HG03097 (cell line): ENCODE measurements at regions not wholly inside any gene's neighbourhood (a gene's known extent, or its start where the extent isn't known, plus 50 kb on each side); places are given as distances from the start of the nearest gene placed in this dataset.

Experiments
- ATAC-seq: cut with Tn5 transposase; IDR thresholded peaks from one replicate; pipeline ENCODE4 v1.9.1; 2021; ENCODE audit not compliant: unreplicated experiment, low FRiP score

DNA sequence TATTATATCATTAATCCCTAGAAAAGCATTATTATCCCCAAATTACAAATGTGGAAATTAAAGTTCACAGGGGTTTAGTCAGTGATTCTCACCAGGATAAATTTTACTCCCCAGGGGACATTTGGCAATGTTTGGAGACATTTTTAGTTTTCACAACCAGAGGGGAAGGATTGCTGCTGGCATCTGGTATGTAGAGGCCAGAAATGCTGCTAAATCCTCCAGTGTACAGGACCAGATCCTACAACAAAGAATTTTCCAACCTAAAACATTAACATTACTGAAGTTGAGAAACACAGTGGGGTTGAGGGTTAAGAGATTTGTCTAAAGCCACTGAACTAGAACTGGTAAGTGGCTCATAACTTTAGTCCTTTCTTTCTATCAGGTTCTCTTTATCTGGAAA, 162.0 kb upstream of the SYT6 start:
- ATAC-seq = no peak

DNA sequence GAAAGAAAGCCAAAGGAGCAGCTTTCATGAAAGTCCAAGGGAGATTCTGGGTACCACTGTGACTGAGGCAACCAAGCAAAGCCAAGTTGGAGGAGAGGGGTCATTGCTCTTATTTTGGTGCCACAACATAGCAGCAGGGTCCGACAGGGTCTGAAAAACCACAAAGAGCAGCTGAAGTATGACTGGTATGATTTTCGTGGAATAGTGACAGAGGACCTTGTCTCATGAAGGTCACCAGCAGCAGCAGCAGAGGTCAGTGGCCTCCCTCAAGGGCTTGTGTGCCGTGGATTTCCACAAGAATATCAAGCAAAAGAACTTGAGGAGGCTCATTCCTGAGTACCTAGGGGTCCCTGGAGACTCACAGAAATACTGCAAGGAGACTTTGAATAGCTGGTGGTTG, 160.9 kb upstream of the SYT6 start:
- no peak for ATAC-seq

DNA sequence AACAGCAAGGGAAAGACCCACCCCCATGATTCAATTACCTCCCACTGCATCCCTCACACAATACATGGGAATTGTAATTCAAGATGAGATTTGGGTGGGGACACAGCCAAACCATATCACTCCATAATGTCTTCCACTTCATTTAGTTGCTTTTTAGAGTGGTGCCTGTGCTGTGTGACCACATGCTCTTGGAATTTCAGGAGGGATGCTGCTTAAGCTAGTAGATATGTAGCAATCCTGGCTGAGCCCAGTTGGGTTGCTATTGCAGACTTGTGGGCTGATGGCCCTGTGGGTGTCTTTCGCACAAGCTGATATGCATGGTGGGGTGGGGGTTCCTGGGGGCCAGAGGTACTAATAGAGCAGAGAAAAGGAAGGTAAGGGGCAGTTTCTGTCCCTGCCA, 160.4 kb upstream of the SYT6 start:
- ATAC-seq = no peak

DNA sequence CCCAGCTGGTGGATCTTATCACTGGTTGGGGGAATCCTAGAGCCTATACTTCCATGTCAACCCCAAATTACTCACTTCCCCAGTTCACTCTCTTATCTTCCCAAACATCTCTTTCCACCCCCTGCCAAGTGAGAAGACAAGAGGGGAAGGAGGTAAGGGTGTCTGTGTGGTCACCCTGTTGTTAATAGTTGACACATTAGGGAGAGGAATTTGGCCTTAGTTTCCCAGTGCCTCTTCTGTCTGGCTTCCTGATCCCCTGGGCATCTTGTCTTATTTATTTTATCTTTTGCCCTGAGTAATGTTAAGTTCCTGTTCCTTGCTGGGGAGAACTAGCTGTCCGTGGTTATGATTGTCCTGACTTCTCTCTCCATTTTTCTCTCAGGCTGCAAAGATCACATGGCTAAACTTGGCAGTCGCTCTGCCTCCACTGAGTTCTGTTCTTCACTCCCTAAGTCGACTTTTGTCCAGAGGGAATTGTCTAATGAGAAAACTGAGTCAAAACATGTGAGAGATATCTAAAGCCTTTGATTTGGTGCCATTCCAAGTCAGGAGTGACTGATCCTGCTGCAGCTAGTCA, 157.1 kb upstream of the SYT6 start:
- no peak for ATAC-seq

DNA sequence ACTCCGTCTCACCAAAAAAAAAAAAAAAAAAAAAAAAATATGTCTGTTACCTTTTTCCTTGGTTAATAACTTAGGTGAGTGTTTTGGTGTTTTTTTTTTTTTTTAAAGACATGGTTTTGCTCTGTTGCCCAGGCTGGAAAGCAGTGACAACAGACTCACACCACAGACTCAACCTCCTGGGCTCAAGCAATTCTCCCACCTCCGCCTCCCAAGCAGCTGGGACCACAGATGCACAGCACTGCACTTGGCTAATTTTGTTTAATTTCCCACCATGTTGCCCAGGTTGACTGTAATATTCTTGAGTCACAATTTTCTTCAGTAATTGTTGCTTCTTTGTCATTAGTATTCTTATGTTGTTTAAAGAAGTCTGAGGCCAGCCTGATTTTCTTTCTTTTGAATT, 149.2 kb upstream of the SYT6 start:
- no peak for ATAC-seq

DNA sequence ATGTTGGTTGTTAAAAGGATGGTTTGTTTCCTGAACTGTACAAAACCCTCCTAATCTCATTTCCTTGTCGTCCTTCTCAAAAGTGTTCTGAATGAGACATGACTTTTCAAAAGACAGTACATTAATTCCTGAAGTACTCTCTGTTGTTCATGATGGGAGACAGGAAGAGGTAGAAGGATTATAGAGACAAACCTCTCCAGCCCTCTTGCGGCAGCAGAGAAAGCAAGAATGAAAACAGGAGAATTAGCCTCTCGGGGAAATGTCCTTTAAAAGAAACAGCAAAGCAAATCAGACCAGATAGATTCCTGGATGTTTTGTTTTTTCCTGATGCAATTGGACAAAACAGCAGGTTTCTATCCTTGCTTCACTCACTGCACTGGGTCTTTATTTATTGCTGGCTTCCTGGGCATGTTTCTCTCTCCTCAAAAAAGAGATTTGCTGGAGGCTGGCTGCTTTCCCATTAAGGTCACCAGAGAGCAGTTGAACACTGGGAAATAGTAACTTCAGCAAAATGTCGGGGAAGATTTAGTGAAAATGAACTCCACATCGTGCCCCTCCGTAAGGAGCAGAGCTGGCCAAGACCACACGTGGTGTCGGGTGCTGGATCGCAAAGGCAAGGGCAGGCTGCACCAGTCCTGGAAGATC, 145.8 kb upstream of the SYT6 start:
- ATAC-seq = no peak

DNA sequence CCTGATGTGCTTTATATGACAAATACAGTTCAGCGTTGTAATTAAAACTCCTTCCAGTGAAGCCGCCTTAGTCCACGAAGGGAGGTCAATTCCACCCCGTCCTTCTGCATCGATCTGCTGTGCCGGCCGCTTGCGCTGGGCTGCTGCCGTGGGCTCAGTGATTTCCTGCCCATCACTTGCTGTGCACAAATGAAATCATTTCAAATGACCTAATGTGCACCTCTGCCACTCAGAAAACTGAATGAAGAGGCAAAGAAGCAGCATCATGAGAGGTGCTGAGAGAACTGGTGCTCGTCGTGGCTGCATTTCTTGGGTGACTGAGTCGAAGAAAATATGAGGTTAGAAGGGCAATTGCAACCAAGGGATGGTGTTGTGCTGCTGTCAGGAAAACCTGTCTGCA, 144.3 kb upstream of the SYT6 start:
- ATAC-seq = no peak

DNA sequence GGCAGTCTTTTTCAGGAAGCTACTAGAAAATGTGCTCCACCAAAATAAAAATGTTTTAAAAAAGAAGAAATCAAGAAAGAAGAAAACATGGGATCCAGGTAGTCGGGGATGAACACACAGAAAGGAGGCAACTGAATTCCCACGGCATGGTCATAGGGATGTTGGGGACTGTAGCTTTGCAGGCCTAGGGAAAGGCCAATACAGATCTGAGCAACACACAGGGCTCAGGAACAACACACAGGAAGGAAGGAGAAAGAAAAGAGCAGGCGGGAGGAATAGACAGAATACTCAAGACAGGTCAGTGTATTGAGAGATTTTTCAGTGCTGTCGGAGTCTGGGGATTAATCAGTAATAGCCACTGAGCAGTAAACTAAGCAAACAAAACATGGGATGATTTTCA, 142.7 kb upstream of the SYT6 start:
- no peak for ATAC-seq

DNA sequence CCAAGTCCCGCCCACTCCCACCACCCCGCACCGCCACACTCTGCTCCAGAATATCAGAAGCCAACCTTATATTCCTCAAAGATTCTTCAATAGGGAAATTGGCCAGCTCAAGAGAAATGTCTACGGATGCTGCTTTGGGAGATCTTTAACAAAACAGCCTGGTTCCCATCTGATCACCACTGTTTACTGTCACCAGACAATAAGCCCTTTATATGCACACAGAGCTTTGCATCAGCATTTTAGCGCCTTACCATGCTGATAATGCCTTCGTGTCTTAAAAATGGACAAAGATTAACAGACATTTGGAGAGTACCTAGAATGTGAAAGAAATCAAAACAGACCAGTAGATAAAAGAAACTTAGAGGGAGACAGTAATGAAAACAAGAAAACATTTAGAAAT, 141.7 kb upstream of the SYT6 start:
- ATAC-seq = no peak

DNA sequence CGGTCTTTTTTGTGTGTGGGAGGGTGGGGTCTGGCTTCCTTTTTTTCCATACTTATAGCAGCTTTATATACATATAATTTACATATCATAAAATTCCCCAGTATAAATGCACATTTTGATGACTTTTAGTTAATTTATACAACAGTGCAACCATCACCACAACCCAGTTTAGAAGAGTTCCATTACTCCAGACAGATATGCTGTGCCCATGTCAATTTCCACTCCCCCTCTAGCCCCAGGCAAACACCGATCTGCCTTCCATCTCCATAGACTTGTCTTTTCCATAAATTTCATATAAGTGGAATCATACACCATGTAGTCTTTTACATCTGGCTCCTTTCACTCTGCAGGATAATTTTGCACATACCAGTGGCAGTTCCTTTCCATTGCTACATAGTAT, 139.2 kb upstream of the SYT6 start:
- ATAC-seq = no peak

DNA sequence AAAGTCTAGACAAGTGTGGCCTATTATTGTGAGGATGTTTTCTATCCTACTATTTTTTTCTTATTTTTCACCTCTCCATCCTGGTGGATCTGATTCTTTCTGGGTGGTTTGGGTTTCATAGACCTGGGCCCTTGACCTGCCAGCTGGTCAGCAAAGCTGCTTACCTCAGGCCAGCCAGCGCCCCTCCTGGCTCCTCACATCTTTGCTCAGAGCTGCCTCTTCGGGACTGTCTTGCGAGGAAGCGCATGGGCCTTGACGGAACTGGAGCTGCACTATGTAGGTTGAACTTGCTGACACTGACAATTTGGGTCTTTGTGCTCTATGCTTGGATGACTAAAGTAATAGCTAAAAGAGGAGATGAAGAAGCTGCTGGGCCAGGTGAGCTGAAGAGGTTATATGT, 138.5 kb upstream of the SYT6 start:
- ATAC-seq = no peak

DNA sequence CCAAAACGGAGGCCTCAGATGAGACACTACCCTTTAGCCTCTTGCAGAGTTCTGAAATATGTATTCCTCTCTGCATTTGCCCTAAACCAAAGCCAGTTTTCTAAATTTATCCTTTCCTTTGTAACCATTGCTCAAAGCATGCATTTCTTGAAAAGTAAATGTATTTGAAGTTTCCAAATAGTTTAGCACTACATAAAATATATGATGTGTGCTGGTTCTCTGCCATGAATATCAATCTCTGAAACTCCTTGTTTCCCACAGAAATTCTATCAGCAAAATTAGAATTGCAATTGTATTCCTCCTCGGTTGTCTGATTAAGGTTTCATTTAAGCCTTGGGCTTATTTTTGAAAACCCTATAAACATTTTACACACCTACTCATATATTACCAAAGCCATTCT, 137.1 kb upstream of the SYT6 start:
- no peak for ATAC-seq

DNA sequence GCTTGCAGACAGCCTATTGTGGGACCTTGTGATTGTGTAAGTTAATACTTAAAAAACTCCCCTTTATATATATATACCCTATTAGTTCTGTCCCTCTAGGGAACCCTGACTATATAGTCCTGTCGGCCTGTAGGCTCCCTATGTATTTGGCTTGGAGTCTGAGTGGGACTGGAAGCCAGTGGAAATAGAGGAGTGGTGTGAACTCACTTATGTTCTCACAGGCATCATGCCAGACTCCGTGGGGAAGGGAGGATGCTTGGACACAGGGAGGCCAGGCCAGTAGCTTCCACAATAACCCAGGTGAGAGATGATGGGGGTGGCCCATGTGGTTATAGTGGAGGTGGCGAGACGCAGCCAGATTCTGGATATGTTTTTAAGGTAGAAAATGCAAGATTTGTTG, 136.7 kb upstream of the SYT6 start:
- no peak for ATAC-seq

DNA sequence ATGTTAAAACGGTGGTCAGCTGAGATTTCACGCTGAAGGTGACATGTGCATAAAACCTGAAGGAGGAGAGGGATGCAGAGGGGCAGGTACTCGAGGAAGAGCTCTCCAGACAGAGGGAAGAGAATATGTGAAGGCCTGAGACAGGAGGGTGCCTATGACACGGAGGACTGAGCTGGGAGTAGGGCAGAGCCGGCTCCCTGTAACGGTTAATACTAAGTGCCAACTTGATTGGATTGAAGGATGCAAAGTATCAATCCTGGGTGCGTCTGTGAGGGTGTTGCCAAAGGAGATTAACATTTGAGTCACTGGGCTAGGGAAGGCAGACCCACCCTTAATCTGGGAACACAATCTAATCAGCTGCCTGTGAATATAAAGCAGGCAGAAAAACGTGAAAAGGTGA, 136.2 kb upstream of the SYT6 start:
- no peak for ATAC-seq

DNA sequence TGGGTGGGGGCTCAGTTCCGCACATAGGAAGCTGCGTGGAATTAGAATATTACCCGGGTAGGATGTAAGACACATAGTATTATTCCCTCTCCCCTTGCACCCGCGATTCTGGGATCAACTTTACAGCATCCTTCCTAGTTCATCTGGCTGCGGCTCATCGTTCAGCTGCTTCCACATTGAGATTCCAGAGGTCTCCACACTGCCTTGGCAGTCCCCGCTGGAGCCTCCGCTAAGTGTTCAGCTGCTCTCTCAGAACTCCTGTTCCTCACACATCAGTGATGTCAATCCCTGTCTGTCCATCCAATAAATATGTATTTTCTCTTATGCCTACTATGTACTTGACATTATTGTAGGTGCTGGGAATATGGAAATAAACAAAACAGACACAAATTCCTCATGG, 135.6 kb upstream of the SYT6 start:
- ATAC-seq = no peak

DNA sequence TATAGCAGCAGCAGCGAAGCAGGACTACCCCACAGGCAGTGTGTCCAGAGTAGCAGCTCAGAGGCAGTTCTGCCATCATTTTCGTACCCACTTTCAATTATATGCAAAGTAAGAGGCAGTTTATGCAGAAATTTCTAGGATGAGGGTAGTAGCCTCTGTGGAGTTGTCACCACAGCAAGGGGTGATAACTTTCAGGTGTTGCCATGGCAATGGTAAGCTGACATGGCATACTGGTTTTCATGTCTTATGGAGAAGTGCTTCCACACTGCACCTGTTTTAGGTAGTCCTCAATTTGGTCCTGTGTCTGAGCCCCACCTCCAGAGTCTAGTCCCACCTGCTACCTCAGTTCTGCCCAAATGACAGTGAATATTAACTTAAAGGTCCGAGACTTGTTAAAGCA, 133.3 kb upstream of the SYT6 start:
- ATAC-seq = no peak

DNA sequence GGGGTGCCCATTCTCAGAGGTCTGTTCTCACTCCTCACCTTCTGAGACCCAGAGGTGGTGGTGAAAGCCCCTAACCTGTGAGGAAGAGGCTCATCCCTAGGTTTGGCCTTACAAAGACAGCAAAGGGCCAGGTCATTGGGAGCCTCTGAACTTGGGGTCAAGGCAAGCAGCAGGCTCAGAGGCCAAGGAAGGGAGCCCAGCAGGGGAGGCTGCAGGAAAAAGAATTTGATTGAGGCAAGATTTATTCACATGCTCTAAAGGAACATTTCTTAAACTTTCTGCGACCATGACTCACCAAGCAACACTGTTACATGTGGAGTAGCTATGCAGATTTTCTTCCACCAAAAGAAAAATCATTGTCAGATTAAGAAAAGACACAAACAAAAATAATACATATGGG, 132.5 kb upstream of the SYT6 start:
- no peak for ATAC-seq

DNA sequence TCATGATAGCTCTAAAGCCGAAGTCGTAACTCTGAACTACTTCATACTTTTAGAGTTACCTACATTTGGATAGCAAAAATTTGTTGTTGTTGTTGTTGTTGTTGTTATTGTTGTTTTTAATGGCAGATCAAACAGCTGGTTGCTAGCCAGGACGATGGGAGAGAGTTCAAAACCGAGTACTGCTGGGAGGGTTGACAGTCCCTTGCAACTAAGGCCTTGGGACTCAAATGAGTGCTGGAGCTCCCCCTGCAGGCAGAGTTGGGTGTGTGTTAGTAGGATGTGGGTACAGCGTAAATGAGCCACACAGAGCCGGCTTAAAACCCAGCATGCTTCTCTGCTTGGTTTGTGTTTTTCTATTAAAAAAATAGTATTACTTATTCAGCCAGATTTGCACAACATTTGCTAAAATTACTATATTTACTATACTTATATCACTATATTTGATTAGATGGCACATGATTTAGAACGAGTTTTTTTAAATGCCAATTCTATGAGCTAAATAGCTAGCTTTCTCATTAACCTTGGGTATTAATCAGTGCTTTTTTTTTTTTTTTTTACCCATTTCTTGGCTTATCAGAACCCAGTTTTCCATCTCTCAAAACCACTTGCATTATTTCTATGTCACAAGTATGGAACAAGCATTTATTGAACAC, 129.2 kb upstream of the SYT6 start:
- ATAC-seq = peak; percentile 63

DNA sequence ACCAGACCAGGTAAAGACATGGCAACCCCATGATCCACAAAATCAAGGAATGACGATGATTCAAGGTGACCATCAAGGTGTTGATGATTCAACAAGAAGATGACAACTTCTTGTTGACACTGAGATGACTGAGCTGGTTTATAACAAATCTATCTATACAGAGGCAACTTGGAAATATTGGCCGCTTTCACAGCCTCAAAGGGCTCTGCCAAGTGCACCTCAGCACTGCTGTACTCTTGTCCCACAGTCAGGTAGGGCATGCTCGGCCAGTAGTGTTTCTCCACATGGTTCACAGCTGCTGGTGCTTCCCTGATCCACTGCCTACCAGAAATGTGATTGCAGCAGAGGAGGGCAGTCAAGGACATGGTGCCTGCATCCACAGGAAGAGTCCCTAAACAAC, 125.2 kb upstream of the SYT6 start:
- no peak for ATAC-seq

DNA sequence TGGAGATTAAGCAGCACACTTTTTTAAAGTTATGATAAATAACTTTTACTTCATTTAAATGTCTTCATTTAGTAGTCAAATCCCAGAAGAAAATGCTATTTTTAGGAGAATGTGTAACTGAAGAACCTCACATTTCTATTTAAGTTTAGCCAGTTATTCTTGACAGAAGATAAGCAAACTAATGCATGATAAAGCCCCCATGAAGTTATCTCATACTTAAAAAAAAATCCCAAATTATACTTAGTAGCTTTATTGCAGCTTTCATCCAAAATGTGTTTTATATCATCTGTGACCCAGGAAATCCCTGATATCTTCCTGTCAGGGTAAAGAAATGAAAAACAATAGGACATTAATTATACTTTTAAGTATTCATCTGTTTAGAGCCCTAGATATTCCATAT, 124.8 kb upstream of the SYT6 start:
- ATAC-seq = no peak

DNA sequence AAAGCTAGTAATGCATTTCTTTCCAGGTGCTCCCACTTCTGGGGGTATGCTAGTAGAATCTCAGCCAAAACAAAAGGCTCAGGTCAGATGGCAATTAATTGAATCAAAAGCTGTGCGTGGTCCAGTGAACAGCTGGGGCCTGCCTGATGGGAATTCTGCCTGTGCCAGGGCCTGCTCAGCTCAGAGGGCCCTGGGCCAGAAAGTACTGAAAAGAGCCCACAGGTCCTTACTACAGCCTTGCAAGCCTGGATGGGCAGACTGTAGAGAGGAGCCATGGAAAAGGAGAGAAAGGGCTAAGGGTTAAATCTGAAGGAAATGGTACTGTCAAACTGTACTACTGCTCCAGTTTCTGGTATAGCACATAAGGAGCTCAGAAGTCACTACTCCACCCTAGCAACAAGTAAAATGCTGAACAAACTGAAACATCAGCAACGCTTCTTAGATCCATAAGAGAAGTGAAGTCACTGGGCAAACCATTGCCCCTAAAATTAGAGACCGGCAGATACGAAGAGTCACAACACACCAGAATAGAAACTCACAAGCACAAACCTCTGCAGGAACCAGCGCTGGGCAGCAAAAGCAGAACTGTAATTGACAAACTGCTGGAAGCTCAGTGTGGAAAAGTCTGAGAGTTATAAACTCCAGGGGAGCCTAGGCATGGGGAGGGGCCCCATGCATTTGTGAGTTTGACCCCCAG, 121.1 kb upstream of the SYT6 start:
- no peak for ATAC-seq

DNA sequence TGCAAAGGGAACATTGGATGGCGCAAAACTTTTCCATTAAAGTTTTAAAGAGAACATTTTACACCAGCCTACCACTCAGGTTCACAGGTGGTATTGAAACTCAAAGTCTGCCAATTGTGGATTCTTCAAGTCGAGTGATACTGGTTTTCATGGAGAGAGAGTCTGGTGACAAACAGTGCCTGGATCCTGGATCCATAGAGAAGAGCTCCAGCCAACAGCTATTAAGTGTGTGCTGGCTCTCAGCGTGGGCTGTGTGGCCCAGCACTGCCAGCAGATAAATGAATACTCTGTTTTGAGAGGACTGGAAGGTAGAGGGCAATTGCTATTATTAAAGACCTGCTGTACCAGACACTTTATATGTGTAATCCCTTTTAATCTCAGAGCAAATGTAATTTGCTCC, 118.9 kb upstream of the SYT6 start:
- no peak for ATAC-seq
